ENCODE measurements at regions not wholly inside any gene's neighbourhood (a gene's known extent, or its start where the extent isn't known, plus 50 kb on each side); places are given as distances from the start of the nearest gene placed in this dataset.
"Not testable (repeated sequence)": the region's sequence is repeated elsewhere in the genome, so short reads cannot be mapped to it uniquely, and the experiment has no call there.

GRCh38 chr2:129805899-129806298 is 173.6 kb upstream of the RAB6C start:
- no peak overlapping the region for H3K27ac ChIP-seq (ENCODE audit: low read depth, low read length, poor library complexity, severe bottlenecking)
- H3K36me3 ChIP-seq (ENCODE audit: insufficient read depth, low read length, poor library complexity, severe bottlenecking): no peaks in the 10 kb centered on the region
- no peak for DNase-seq (ENCODE audit: low spot score)
- POLR2A ChIA-PET (ENCODE audit: low non-redundant PET): no interaction called here
- TF ChIP-seq, protein P1, sequence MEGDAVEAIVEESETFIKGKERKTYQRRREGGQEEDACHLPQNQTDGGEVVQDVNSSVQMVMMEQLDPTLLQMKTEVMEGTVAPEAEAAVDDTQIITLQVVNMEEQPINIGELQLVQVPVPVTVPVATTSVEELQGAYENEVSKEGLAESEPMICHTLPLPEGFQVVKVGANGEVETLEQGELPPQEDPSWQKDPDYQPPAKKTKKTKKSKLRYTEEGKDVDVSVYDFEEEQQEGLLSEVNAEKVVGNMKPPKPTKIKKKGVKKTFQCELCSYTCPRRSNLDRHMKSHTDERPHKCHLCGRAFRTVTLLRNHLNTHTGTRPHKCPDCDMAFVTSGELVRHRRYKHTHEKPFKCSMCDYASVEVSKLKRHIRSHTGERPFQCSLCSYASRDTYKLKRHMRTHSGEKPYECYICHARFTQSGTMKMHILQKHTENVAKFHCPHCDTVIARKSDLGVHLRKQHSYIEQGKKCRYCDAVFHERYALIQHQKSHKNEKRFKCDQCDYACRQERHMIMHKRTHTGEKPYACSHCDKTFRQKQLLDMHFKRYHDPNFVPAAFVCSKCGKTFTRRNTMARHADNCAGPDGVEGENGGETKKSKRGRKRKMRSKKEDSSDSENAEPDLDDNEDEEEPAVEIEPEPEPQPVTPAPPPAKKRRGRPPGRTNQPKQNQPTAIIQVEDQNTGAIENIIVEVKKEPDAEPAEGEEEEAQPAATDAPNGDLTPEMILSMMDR (conservative IDR thresholded peaks at IDR 0.05; ENCODE audit: low read depth, low read length): no peak
- TF ChIP-seq EZH2 (IDR thresholded peaks at IDR 0.05; ENCODE audit: borderline replicate concordance, low read depth, low read length, poor library complexity, severe bottlenecking): no peak
- no peak overlapping the region for H3K4me3 ChIP-seq (ENCODE audit: low read depth, low read length, poor library complexity, severe bottlenecking)
- H3K4me1 ChIP-seq (ENCODE audit: insufficient read depth, low read length, poor library complexity, severe bottlenecking): peaks cover 8% of the 10 kb centered on the region
- H3K9me3 ChIP-seq (ENCODE audit: low read depth, low read length, poor library complexity, severe bottlenecking): no peaks in the 10 kb centered on the region
- BruUV-seq (replicated peaks): no TSS peak
- intact Hi-C loops (cut with micrococcal nuclease; ENCODE audit: unreplicated experiment): no loop called here
- CTCF ChIA-PET: no interaction called here
- peaks cover 32% of the 10 kb centered on the region for H3K27me3 ChIP-seq (replicated peaks; ENCODE audit: insufficient read depth, low read depth, low read length, poor library complexity)

- Histone ChIP-seq H3K36me3 (ENCODE audit: insufficient read depth, low read length, poor library complexity, severe bottlenecking) (no peaks in the 10 kb centered on the region), H3K4me3 (ENCODE audit: low read depth, low read length, poor library complexity, severe bottlenecking) (no peak overlapping the region), H3K4me1 (ENCODE audit: insufficient read depth, low read length, poor library complexity, severe bottlenecking) (peaks cover 8% of the 10 kb centered on the region), H3K27me3 (replicated peaks; ENCODE audit: insufficient read depth, low read depth, low read length, poor library complexity) (peaks cover 28% of the 10 kb centered on the region), H3K27ac (ENCODE audit: low read depth, low read length, poor library complexity, severe bottlenecking) (no peak overlapping the region), H3K9me3 (ENCODE audit: low read depth, low read length, poor library complexity, severe bottlenecking) (no peaks in the 10 kb centered on the region)
- DNase-seq (ENCODE audit: low spot score): peak; percentile 19
- BruUV-seq (replicated peaks): no TSS peak
- intact Hi-C loops (cut with micrococcal nuclease; ENCODE audit: unreplicated experiment): no loop called here
- POLR2A ChIA-PET (ENCODE audit: low non-redundant PET): no interaction called here
- CTCF ChIA-PET: no interaction called here
- TF ChIP-seq, protein P1 (conservative IDR thresholded peaks at IDR 0.05; ENCODE audit: low read depth, low read length): no peak
- TF ChIP-seq EZH2 (IDR thresholded peaks at IDR 0.05; ENCODE audit: borderline replicate concordance, low read depth, low read length, poor library complexity, severe bottlenecking): no peak
These were observed 173.1 kb upstream of the RAB6C start for GRCh38 chr2:129806317-129806716.

DNA sequence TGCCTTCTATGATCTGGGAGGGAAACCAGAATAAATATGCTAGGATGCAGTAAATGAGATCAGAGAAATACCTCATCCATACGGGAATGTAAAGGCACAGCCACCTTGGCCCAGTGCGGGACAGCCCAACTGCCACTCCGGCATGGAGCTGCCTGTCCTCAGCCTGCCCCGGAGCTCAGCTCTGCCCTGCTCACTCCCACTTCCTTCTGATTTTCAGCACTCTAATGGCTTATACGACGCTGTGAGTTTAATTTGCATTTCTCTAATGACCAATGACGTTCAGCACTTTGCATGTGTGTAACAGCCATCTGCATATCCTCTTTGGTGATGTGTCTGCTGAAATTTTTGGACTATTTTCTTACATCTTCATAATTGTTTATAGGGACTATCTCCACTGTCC is 172.5 kb upstream of the RAB6C start:
- H3K4me1 ChIP-seq (ENCODE audit: insufficient read depth, low read length, poor library complexity, severe bottlenecking): peaks cover 8% of the 10 kb centered on the region
- H3K36me3 ChIP-seq (ENCODE audit: insufficient read depth, low read length, poor library complexity, severe bottlenecking): no peaks in the 10 kb centered on the region
- no peak for DNase-seq (ENCODE audit: low spot score)
- H3K9me3 ChIP-seq (ENCODE audit: low read depth, low read length, poor library complexity, severe bottlenecking): no peaks in the 10 kb centered on the region
- peaks cover 21% of the 10 kb centered on the region for H3K27me3 ChIP-seq (replicated peaks; ENCODE audit: insufficient read depth, low read depth, low read length, poor library complexity)
- no peak for TF ChIP-seq EZH2 (IDR thresholded peaks at IDR 0.05; ENCODE audit: borderline replicate concordance, low read depth, low read length, poor library complexity, severe bottlenecking)
- TF ChIP-seq, protein P1 (conservative IDR thresholded peaks at IDR 0.05; ENCODE audit: low read depth, low read length): no peak
- ChIA-PET CTCF (no interaction called here), POLR2A (ENCODE audit: low non-redundant PET) (no interaction called here)
- no peak overlapping the region for H3K27ac ChIP-seq (ENCODE audit: low read depth, low read length, poor library complexity, severe bottlenecking)
- no TSS peak for BruUV-seq (replicated peaks)
- intact Hi-C loops (cut with micrococcal nuclease; ENCODE audit: unreplicated experiment): no loop called here
- H3K4me3 ChIP-seq (ENCODE audit: low read depth, low read length, poor library complexity, severe bottlenecking): no peak overlapping the region

GRCh38 chr2:129807642-129808338 is 171.7 kb upstream of the RAB6C start:
- H3K27me3 ChIP-seq (replicated peaks; ENCODE audit: insufficient read depth, low read depth, low read length, poor library complexity): peaks cover 20% of the 10 kb centered on the region
- CTCF ChIA-PET; intact Hi-C loops (cut with micrococcal nuclease; ENCODE audit: unreplicated experiment); H3K4me1 ChIP-seq (ENCODE audit: insufficient read depth, low read length, poor library complexity, severe bottlenecking); H3K27ac ChIP-seq (ENCODE audit: low read depth, low read length, poor library complexity, severe bottlenecking); H3K4me3 ChIP-seq (ENCODE audit: low read depth, low read length, poor library complexity, severe bottlenecking); BruUV-seq (replicated peaks); H3K9me3 ChIP-seq (ENCODE audit: low read depth, low read length, poor library complexity, severe bottlenecking); POLR2A ChIA-PET (ENCODE audit: low non-redundant PET); DNase-seq (ENCODE audit: low spot score); H3K36me3 ChIP-seq (ENCODE audit: insufficient read depth, low read length, poor library complexity, severe bottlenecking): not testable (repeated sequence)

All from A673 (cell line).